GM12892 (cell line): ENCODE measurements at regions not wholly inside any gene's neighbourhood (a gene's known extent, or its start where the extent isn't known, plus 50 kb on each side); places are given as distances from the start of the nearest gene placed in this dataset.

ENCODE experiments used
- POLR2A ChIP-seq: IDR thresholded peaks from 2 replicates; pipeline ENCODE4 v1.6.1; 2011; ENCODE audit warnings: low read depth, low read length, control low read depth
- POLR2AphosphoS5 ChIP-seq: IDR thresholded peaks from 2 replicates; pipeline ENCODE4 v1.6.1; 2011; ENCODE audit warnings: low read depth, low read length, control low read depth
- TAF1 ChIP-seq: IDR thresholded peaks from 2 replicates; pipeline ENCODE4 v1.6.1; 2011; ENCODE audit warnings: low read depth, mild to moderate bottlenecking, control low read depth, low read length, borderline replicate concordance

DNA sequence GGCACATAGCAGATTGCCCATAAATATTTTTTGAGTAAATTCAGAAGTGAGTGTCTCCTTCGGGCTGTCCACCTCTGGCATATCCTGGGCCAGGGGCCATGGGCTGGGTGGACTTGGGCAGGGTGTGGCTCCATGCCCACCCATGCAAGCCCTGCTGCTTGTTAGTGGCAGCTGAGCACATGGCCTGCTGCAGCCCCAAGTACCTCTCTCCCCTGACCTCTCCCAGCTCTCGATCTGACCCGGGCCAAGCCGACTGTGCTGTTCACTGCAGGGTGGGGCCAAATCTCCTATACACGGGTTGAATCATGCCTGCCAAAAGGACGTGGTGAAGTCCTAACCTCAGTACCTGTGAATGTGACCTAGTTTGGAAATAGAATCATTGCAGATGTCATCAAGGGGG is 132.5 kb upstream of the C1orf174 start:
- TF ChIP-seq POLR2A (no peak), TAF1 (no peak), POLR2AphosphoS5 (no peak)
